GM23248 (cell line): ENCODE measurements at regions not wholly inside any gene's neighbourhood (a gene's known extent, or its start where the extent isn't known, plus 50 kb on each side); places are given as distances from the start of the nearest gene placed in this dataset.

Source experiments
- DNase-seq: peaks from one replicate; pipeline ENCODE4 v3.0.0-alpha.2; 2015
- H2AFZ ChIP-seq: fragments of 200-600 bp; sonication (generic); 2 replicates; pipeline ENCODE4 v1.6.1; 2016; ENCODE audit warnings: antibody characterized with exemption
- H3F3A ChIP-seq: fragments of 200-600 bp; sonication (generic); 2 replicates; pipeline ENCODE4 v1.6.1; 2016; ENCODE audit warnings: mild to moderate bottlenecking, antibody characterized with exemption, mixed run types; ENCODE audit not compliant: insufficient read depth
- H3K27ac ChIP-seq: fragments of 200-600 bp; sonication (generic); 2 replicates; pipeline ENCODE4 v1.5.1; 2016; ENCODE audit warnings: mild to moderate bottlenecking
- H3K27me3 ChIP-seq: fragments of 200-600 bp; sonication (generic); replicated peaks from 2 replicates; pipeline ENCODE4 v1.6.1; 2016; ENCODE audit warnings: mild to moderate bottlenecking; ENCODE audit not compliant: insufficient read depth
- H3K36me3 ChIP-seq: fragments of 200-600 bp; sonication (generic); 2 replicates; pipeline ENCODE4 v1.6.1; 2016; ENCODE audit warnings: low read depth, mild to moderate bottlenecking
- H3K4me1 ChIP-seq: fragments of 200-600 bp; sonication (generic); 2 replicates; pipeline ENCODE4 v1.6.1; 2016; ENCODE audit warnings: mild to moderate bottlenecking; ENCODE audit not compliant: insufficient read depth
- H3K4me2 ChIP-seq: fragments of 200-600 bp; sonication (generic); one replicate; pipeline ENCODE4 v1.6.1; 2016; ENCODE audit warnings: mild to moderate bottlenecking; ENCODE audit not compliant: unreplicated experiment
- H3K4me3 ChIP-seq: fragments of 200-600 bp; sonication (generic); 2 replicates; pipeline ENCODE4 v1.5.1; 2016; ENCODE audit warnings: mild to moderate bottlenecking
- H3K79me2 ChIP-seq: fragments of 200-600 bp; sonication (generic); 2 replicates; pipeline ENCODE4 v1.6.1; 2016; ENCODE audit warnings: mild to moderate bottlenecking; ENCODE audit not compliant: insufficient read depth
- H3K9ac ChIP-seq: fragments of 200-600 bp; sonication (generic); 2 replicates; pipeline ENCODE4 v1.6.1; 2016; ENCODE audit warnings: mild to moderate bottlenecking
- H3K9me2 ChIP-seq: fragments of 200-600 bp; sonication (generic); 2 replicates; pipeline ENCODE4 v1.6.1; 2016; ENCODE audit warnings: mixed run types, mild to moderate bottlenecking, moderate library complexity; ENCODE audit not compliant: insufficient read depth
- H3K9me3 ChIP-seq: fragments of 200-600 bp; sonication (generic); one replicate; pipeline ENCODE4 v1.6.1; 2017; ENCODE audit warnings: low read depth
- H4K20me1 ChIP-seq: fragments of 200-600 bp; sonication (generic); 2 replicates; pipeline ENCODE4 v1.6.0; 2016; ENCODE audit not compliant: insufficient read depth
- EZH2 ChIP-seq: fragments of 200-600 bp; sonication (generic); IDR thresholded peaks from 2 replicates; pipeline ENCODE4 v1.6.1; 2018; ENCODE audit warnings: antibody characterized with exemption, mild to moderate bottlenecking; ENCODE audit not compliant: insufficient read depth, poor library complexity, severe bottlenecking
- EZH2phosphoT487 ChIP-seq: fragments of 200-600 bp; sonication (generic); IDR thresholded peaks from 2 replicates; pipeline ENCODE4 v1.6.1; 2018; ENCODE audit warnings: antibody characterized with exemption, moderate library complexity, mild to moderate bottlenecking, low read depth; ENCODE audit not compliant: insufficient read depth
- WGBS, 2 experiments: methylation state at CpG; one replicate each; pipeline ENCODE4 v1.1.6; 2015 to 2017; ENCODE audit warnings: low lambda C conversion rate in 2 of 2, low coverage in 1 of 2; ENCODE audit errors: missing lambda C conversion rate in 2 of 2; 5-methylcytosine and 5-hydroxymethylcytosine counted together
- in situ Hi-C: fragments of 300-500 bp; cut with MboI; formaldehyde crosslinking; loops from 2 replicates; pipeline ENCODE4 v1.15.0; 2020

GRCh38 chr18:24917767-24918166 lies 434.2 kb downstream of the ZNF521 start:
- Histone ChIP-seq H3K4me1 (peaks cover 12% of the 10 kb centered on the region), H4K20me1 (no peaks in the 10 kb centered on the region), H2AFZ (no peak overlapping the region), H3K9me2 (no peaks in the 10 kb centered on the region), H3K27me3 (peaks cover 3% of the 10 kb centered on the region; the same call in 1 of the 2 replicates), H3K9ac (no peak overlapping the region), H3K27ac (no peak overlapping the region), H3K9me3 (no peaks in the 10 kb centered on the region), H3K36me3 (no peaks in the 10 kb centered on the region), H3F3A (no peaks in the 10 kb centered on the region), H3K79me2 (no peaks in the 10 kb centered on the region), H3K4me3 (no peak overlapping the region), H3K4me2 (no peak overlapping the region)
- TF ChIP-seq EZH2: no peak
- no peak for TF ChIP-seq EZH2phosphoT487
- in situ Hi-C loops: no loop called here
- no peak for DNase-seq
- 85 to 87% methylated on average over 9 of the region's 9 CpGs for WGBS, 2 experiments

GRCh38 chr18:24918257-24918656 lies 433.7 kb downstream of the ZNF521 start:
- no peaks in the 10 kb centered on the region for H3K9me2 ChIP-seq
- H3K27ac ChIP-seq: no peak overlapping the region
- H3F3A ChIP-seq: no peaks in the 10 kb centered on the region
- DNase-seq: no peak
- H3K79me2 ChIP-seq: no peaks in the 10 kb centered on the region
- TF ChIP-seq EZH2: no peak
- no peak for TF ChIP-seq EZH2phosphoT487
- no peak overlapping the region for H3K4me2 ChIP-seq
- no peak overlapping the region for H2AFZ ChIP-seq
- no peaks in the 10 kb centered on the region for H3K36me3 ChIP-seq
- no peak overlapping the region for H3K9ac ChIP-seq
- H3K27me3 ChIP-seq: peaks cover 3% of the 10 kb centered on the region; the same call in 1 of the 2 replicates
- 42 to 45% methylated on average over 6 of the region's 6 CpGs for WGBS, 2 experiments
- H3K9me3 ChIP-seq: no peaks in the 10 kb centered on the region
- H3K4me3 ChIP-seq: no peak overlapping the region
- in situ Hi-C loops: no loop called here
- H4K20me1 ChIP-seq: no peaks in the 10 kb centered on the region
- peaks cover 10% of the 10 kb centered on the region for H3K4me1 ChIP-seq

- in situ Hi-C loops: no loop called here
- 79 to 82% methylated on average over 10 of the region's 10 CpGs for WGBS, 2 experiments
- Histone ChIP-seq H3K9ac (no peak overlapping the region), H3K9me3 (no peaks in the 10 kb centered on the region), H3K4me2 (no peak overlapping the region), H3F3A (no peaks in the 10 kb centered on the region), H3K4me1 (peaks cover under 1% of the 10 kb centered on the region; the same call in 1 of the 2 replicates), H2AFZ (no peak overlapping the region), H4K20me1 (no peaks in the 10 kb centered on the region), H3K9me2 (no peaks in the 10 kb centered on the region), H3K4me3 (no peak overlapping the region), H3K79me2 (no peaks in the 10 kb centered on the region), H3K27me3 (peaks cover 3% of the 10 kb centered on the region; the same call in 1 of the 2 replicates), H3K36me3 (no peaks in the 10 kb centered on the region), H3K27ac (no peak overlapping the region)
- DNase-seq: no peak
- no peak for TF ChIP-seq EZH2phosphoT487
- TF ChIP-seq EZH2: no peak
Observed at GRCh38 chr18:24919181-24919797, 432.7 kb downstream of the ZNF521 start.

GRCh38 chr18:24922491-24922890 lies 429.5 kb downstream of the ZNF521 start:
- Histone ChIP-seq H2AFZ (no peak overlapping the region), H3K4me1 (no peaks in the 10 kb centered on the region; the same call in 1 of the 2 replicates), H3K9ac (no peak overlapping the region), H3K9me3 (no peaks in the 10 kb centered on the region), H3K36me3 (no peaks in the 10 kb centered on the region), H3K4me2 (no peak overlapping the region), H3K4me3 (no peak overlapping the region), H3K9me2 (no peaks in the 10 kb centered on the region), H3F3A (no peaks in the 10 kb centered on the region), H3K27me3 (peaks cover 10% of the 10 kb centered on the region), H4K20me1 (no peaks in the 10 kb centered on the region), H3K79me2 (no peaks in the 10 kb centered on the region), H3K27ac (no peak overlapping the region)
- DNase-seq: no peak
- in situ Hi-C loops: no loop called here
- TF ChIP-seq EZH2 (no peak), EZH2phosphoT487 (no peak)
- 45 to 46% methylated on average over 4 of the region's 4 CpGs for WGBS, 2 experiments
